HG03565 (cell line): ENCODE measurements at regions not wholly inside any gene's neighbourhood (a gene's known extent, or its start where the extent isn't known, plus 50 kb on each side); places are given as distances from the start of the nearest gene placed in this dataset.

ENCODE experiments used
- ATAC-seq: cut with Tn5 transposase; IDR thresholded peaks from one replicate; pipeline ENCODE4 v1.9.1; 2021; ENCODE audit warnings: mild to moderate bottlenecking, moderate library complexity; ENCODE audit not compliant: unreplicated experiment

- ATAC-seq: no peak
Measured at GRCh38 chr16:48105976-48106375, 49.8 kb downstream of the ABCC12 start.

- ATAC-seq: no peak
Measured at GRCh38 chr16:48105456-48105855, 50.3 kb downstream of the ABCC12 start.

GRCh38 chr16:48103591-48103990 lies 52.2 kb downstream of the ABCC12 start:
- ATAC-seq: no peak

- ATAC-seq: no peak
Measured at GRCh38 chr16:48102083-48103008, 53.4 kb downstream of the ABCC12 start.

GRCh38 chr16:48101069-48101674 lies 54.6 kb downstream of the ABCC12 start:
- ATAC-seq: peak; percentile 80

- no peak for ATAC-seq
Measured at GRCh38 chr16:48099455-48099854, 56.3 kb downstream of the ABCC12 start.

- no peak for ATAC-seq
Measured at GRCh38 chr16:48098472-48098871, 57.3 kb downstream of the ABCC12 start.

- no peak for ATAC-seq
Measured at GRCh38 chr16:48091117-48091516, 64.7 kb downstream of the ABCC12 start.

GRCh38 chr16:48089053-48089792 lies 66.6 kb downstream of the ABCC12 start:
- ATAC-seq: no peak

GRCh38 chr16:48087639-48088038 lies 68.2 kb downstream of the ABCC12 start:
- ATAC-seq: no peak

- no peak for ATAC-seq
Measured at GRCh38 chr16:48086422-48086821, 69.4 kb downstream of the ABCC12 start.

- no peak for ATAC-seq
Measured at GRCh38 chr16:48085729-48086128, 70.1 kb downstream of the ABCC12 start.

- ATAC-seq: no peak
Measured at GRCh38 chr16:48084826-48085225, 71.0 kb downstream of the ABCC12 start.

GRCh38 chr16:48082516-48082915 lies 73.3 kb downstream of the ABCC12 start:
- no peak for ATAC-seq

GRCh38 chr16:48081656-48082055 lies 74.1 kb downstream of the ABCC12 start:
- no peak for ATAC-seq

- ATAC-seq: no peak
Measured at GRCh38 chr16:48076455-48077012, 79.3 kb downstream of the ABCC12 start.

GRCh38 chr16:48075398-48075797 lies 80.4 kb downstream of the ABCC12 start:
- no peak for ATAC-seq

GRCh38 chr16:48067388-48067787 lies 88.4 kb downstream of the ABCC12 start:
- no peak for ATAC-seq

GRCh38 chr16:48064971-48065370 lies 90.8 kb downstream of the ABCC12 start:
- no peak for ATAC-seq

- ATAC-seq: no peak
Measured at GRCh38 chr16:48062681-48063080, 93.1 kb downstream of the ABCC12 start.

- no peak for ATAC-seq
Measured at GRCh38 chr16:48059936-48060335, 95.9 kb downstream of the ABCC12 start.
